Sigmoid colon (tissue), 4 donors: ENCODE measurements at regions not wholly inside any gene's neighbourhood (a gene's known extent, or its start where the extent isn't known, plus 50 kb on each side); places are given as distances from the start of the nearest gene placed in this dataset.

ENCODE experiments used
- CTCF ChIP-seq, 4 experiments: fragments of 450-650 bp in 3 of 4; fragments of 200-600 bp in 1 of 4; IDR thresholded peaks; one replicate each; pipeline ENCODE4 v1.5.1; 2016 to 2019; ENCODE audit warnings: antibody characterized with exemption in 4 of 4, mild to moderate bottlenecking in 3 of 4, moderate library complexity in 2 of 4
- EP300 ChIP-seq, 4 donors: sonication (generic); formaldehyde crosslinking; IDR thresholded peaks; one replicate each; pipeline ENCODE4 v1.6.1; 2017; ENCODE audit warnings: antibody characterized with exemption in 4 of 4
- POLR2A ChIP-seq, 2 donors: fragments of 450-650 bp; IDR thresholded peaks; one replicate each; pipeline ENCODE4 v1.6.1; 2016; ENCODE audit warnings: antibody characterized with exemption in 2 of 2, mild to moderate bottlenecking in 2 of 2, moderate library complexity in 2 of 2
- POLR2AphosphoS5 ChIP-seq, 4 donors: sonication (generic); formaldehyde crosslinking; IDR thresholded peaks; one replicate each; pipeline ENCODE4 v1.6.1; 2017; ENCODE audit warnings: antibody characterized with exemption in 4 of 4

- no peak for TF ChIP-seq CTCF (IDR thresholded peaks at IDR 0.05)
- TF ChIP-seq POLR2A (IDR thresholded peaks at IDR 0.05) = no peak
- no peak for TF ChIP-seq POLR2AphosphoS5 (IDR thresholded peaks at IDR 0.05)
- TF ChIP-seq EP300 (IDR thresholded peaks at IDR 0.05) = no peak
Observed at GRCh38 chr21:35686156-35686555, 374.2 kb downstream of the SETD4 start.
